ENCODE measurements at regions not wholly inside any gene's neighbourhood (a gene's known extent, or its start where the extent isn't known, plus 50 kb on each side); places are given as distances from the start of the nearest gene placed in this dataset.

- TF ChIP-seq CTCF (conservative IDR thresholded peaks at IDR 0.05) (no peak), EZH2 (IDR thresholded peaks at IDR 0.05; ENCODE audit: low read depth) (no peak)
Observed at GRCh38 chr2:71833855-71834560, 313.7 kb downstream of the CYP26B1 start.

Measured in PC-9 (cell line).